Body of pancreas (tissue), 4 donors: ENCODE measurements at regions not wholly inside any gene's neighbourhood (a gene's known extent, or its start where the extent isn't known, plus 50 kb on each side); places are given as distances from the start of the nearest gene placed in this dataset.

Experiments used
- POLR2A ChIP-seq, 3 donors: fragments of 450-650 bp; IDR thresholded peaks; one replicate each; pipeline ENCODE4 v1.6.1; 2016; ENCODE audit warnings: antibody characterized with exemption in 3 of 3, mild to moderate bottlenecking in 2 of 3
- TF ChIP-seq, protein P1 (sequence below), 7 experiments: fragments of 450-650 bp in 4 of 7; fragments of 200-600 bp in 3 of 7; sonication (generic) in 3 of 7; IDR thresholded peaks; one replicate each; pipeline ENCODE4 v1.5.1; 2016 to 2019; ENCODE audit warnings: antibody characterized with exemption in 7 of 7

DNA sequence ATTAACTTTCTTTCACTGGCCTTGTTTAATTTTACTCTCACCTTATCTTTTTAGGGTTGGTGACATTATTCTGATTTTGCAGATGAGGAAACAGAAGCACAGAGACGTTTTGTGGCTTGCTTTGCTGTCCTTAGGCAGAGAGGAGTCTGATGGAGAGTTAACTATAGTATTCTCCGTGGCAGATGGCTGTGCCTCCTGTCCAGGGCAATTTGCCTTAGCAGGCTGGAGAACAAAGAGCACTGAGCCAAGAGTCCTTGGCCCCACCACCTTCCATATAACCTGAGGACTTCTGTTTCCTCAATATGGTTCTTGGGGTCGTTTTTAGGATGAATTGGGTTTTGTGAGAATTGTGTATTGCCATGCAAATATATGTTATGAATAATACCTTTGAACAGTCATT lies 71.4 kb upstream of the BACH2 start:
- TF ChIP-seq, protein P1, sequence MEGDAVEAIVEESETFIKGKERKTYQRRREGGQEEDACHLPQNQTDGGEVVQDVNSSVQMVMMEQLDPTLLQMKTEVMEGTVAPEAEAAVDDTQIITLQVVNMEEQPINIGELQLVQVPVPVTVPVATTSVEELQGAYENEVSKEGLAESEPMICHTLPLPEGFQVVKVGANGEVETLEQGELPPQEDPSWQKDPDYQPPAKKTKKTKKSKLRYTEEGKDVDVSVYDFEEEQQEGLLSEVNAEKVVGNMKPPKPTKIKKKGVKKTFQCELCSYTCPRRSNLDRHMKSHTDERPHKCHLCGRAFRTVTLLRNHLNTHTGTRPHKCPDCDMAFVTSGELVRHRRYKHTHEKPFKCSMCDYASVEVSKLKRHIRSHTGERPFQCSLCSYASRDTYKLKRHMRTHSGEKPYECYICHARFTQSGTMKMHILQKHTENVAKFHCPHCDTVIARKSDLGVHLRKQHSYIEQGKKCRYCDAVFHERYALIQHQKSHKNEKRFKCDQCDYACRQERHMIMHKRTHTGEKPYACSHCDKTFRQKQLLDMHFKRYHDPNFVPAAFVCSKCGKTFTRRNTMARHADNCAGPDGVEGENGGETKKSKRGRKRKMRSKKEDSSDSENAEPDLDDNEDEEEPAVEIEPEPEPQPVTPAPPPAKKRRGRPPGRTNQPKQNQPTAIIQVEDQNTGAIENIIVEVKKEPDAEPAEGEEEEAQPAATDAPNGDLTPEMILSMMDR (IDR thresholded peaks at IDR 0.05): no peak
- TF ChIP-seq POLR2A (IDR thresholded peaks at IDR 0.05): no peak
